ENCODE measurements at regions not wholly inside any gene's neighbourhood (a gene's known extent, or its start where the extent isn't known, plus 50 kb on each side); places are given as distances from the start of the nearest gene placed in this dataset.

DNA sequence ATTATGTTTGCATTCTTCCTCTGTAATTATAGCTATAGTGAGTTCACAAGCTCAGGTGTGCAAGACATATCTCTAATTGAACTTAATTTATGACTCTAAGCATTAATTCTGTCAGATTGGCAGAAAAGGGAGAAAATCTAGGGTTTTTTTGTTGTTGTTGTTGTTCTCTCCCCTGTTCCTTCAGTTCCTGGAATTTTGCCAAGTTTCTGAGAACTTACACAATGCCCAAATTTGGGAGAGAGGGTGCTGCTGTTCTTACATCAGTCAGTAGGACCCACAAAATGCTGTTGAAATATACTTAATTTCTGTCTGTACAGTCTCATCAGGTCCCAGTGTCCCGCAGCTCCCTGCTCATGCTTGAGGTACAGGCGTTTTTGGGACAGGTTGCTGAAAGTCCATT is 221.8 kb upstream of the RBMS1 start:
- TF ChIP-seq, protein P1, sequence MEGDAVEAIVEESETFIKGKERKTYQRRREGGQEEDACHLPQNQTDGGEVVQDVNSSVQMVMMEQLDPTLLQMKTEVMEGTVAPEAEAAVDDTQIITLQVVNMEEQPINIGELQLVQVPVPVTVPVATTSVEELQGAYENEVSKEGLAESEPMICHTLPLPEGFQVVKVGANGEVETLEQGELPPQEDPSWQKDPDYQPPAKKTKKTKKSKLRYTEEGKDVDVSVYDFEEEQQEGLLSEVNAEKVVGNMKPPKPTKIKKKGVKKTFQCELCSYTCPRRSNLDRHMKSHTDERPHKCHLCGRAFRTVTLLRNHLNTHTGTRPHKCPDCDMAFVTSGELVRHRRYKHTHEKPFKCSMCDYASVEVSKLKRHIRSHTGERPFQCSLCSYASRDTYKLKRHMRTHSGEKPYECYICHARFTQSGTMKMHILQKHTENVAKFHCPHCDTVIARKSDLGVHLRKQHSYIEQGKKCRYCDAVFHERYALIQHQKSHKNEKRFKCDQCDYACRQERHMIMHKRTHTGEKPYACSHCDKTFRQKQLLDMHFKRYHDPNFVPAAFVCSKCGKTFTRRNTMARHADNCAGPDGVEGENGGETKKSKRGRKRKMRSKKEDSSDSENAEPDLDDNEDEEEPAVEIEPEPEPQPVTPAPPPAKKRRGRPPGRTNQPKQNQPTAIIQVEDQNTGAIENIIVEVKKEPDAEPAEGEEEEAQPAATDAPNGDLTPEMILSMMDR (IDR thresholded peaks at IDR 0.05; ENCODE audit: low read length), result no peak
- no peak for TF ChIP-seq EZH2 (IDR thresholded peaks at IDR 0.05; ENCODE audit: borderline replicate concordance, low read length)
